ENCODE measurements at regions not wholly inside any gene's neighbourhood (a gene's known extent, or its start where the extent isn't known, plus 50 kb on each side); places are given as distances from the start of the nearest gene placed in this dataset.

GRCh38 chr4:58368221-58368620 lies 1258.0 kb upstream of the IGFBP7 start:
- no peak for DNase-seq (ENCODE audit: low spot score in 2 of 2)
- intact Hi-C loops (cut with DNase I; ENCODE audit: low total_unique reads) = no loop called here

GRCh38 chr4:58360354-58361133 lies 1250.4 kb upstream of the IGFBP7 start:
- Histone ChIP-seq H3K27me3 (no peaks in the 10 kb centered on the region), H3K9me3 (peaks cover 0 to 13% of the 10 kb centered on the region in 2 donors), H3K36me3 (no peaks in the 10 kb centered on the region), H3K4me1 (no peaks in the 10 kb centered on the region), H3K27ac (no peak overlapping the region), H3K4me3 (no peak overlapping the region)
- TF ChIP-seq POLR2AphosphoS5 (IDR thresholded peaks at IDR 0.05) = no peak
- TF ChIP-seq CTCF (IDR thresholded peaks at IDR 0.05) = no peak
- no peak for TF ChIP-seq POLR2A (IDR thresholded peaks at IDR 0.05)
- intact Hi-C loops (cut with DNase I; ENCODE audit: low total_unique reads) = no loop called here
- DNase-seq (ENCODE audit: low spot score in 2 of 2) = no peak

More at GRCh38 chr4:58368221-58368620, 1258.0 kb upstream of the IGFBP7 start:
- no peaks in the 10 kb centered on the region for H3K36me3 ChIP-seq
- no peak overlapping the region for H3K4me3 ChIP-seq
- no peak overlapping the region for H3K27ac ChIP-seq
- TF ChIP-seq POLR2A (IDR thresholded peaks at IDR 0.05) = no peak
- TF ChIP-seq CTCF (IDR thresholded peaks at IDR 0.05) = no peak
- TF ChIP-seq POLR2AphosphoS5 (IDR thresholded peaks at IDR 0.05) = no peak
- no peaks in the 10 kb centered on the region for H3K4me1 ChIP-seq
- no peaks in the 10 kb centered on the region for H3K9me3 ChIP-seq
- H3K27me3 ChIP-seq = no peaks in the 10 kb centered on the region

- H3K27me3 ChIP-seq = no peaks in the 10 kb centered on the region
- H3K36me3 ChIP-seq = no peaks in the 10 kb centered on the region
- TF ChIP-seq CTCF (IDR thresholded peaks at IDR 0.05) (no peak), POLR2AphosphoS5 (IDR thresholded peaks at IDR 0.05) (no peak), POLR2A (IDR thresholded peaks at IDR 0.05) (no peak)
- no peak for DNase-seq (ENCODE audit: low spot score in 2 of 2)
- H3K9me3 ChIP-seq = peaks cover 0 to 13% of the 10 kb centered on the region in 2 donors
- intact Hi-C loops (cut with DNase I; ENCODE audit: low total_unique reads) = no loop called here
- H3K4me3 ChIP-seq = no peak overlapping the region
- H3K4me1 ChIP-seq = no peaks in the 10 kb centered on the region
- H3K27ac ChIP-seq = no peak overlapping the region
Measured at GRCh38 chr4:58359590-58359989, 1249.4 kb upstream of the IGFBP7 start.

DNA sequence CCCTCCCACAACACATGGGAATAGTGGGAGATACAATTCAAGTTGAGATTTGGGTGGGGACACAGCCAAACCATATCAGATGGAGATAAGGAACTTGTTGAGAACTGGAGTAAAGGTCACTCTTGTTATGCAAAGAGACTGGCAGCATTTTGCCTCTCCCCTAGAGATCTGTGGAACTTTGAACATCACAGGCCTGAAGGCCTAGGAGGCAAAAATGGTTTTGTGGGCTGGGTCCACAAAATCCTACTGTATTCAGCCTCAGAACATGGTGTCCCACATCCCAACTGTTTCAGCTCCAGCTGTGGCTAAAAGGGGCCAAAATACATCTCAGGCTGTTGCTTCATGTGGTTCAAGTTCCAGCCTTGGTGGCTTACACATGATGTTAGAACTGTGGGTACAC lies 1247.8 kb upstream of the IGFBP7 start:
- Histone ChIP-seq H3K36me3 (no peaks in the 10 kb centered on the region), H3K4me3 (no peak overlapping the region), H3K9me3 (peaks cover 0 to 13% of the 10 kb centered on the region in 2 donors), H3K27ac (no peak overlapping the region), H3K27me3 (no peaks in the 10 kb centered on the region), H3K4me1 (no peaks in the 10 kb centered on the region)
- intact Hi-C loops (cut with DNase I; ENCODE audit: low total_unique reads) = no loop called here
- DNase-seq (ENCODE audit: low spot score in 2 of 2) = no peak
- no peak for TF ChIP-seq POLR2A (IDR thresholded peaks at IDR 0.05)
- no peak for TF ChIP-seq POLR2AphosphoS5 (IDR thresholded peaks at IDR 0.05)
- TF ChIP-seq CTCF (IDR thresholded peaks at IDR 0.05) = no peak

- H3K27me3 ChIP-seq = no peaks in the 10 kb centered on the region
- no peak for TF ChIP-seq POLR2AphosphoS5 (IDR thresholded peaks at IDR 0.05)
- TF ChIP-seq POLR2A (IDR thresholded peaks at IDR 0.05) = no peak
- no peaks in the 10 kb centered on the region for H3K4me1 ChIP-seq
- H3K36me3 ChIP-seq = no peaks in the 10 kb centered on the region
- no peak overlapping the region for H3K4me3 ChIP-seq
- no peaks in the 10 kb centered on the region for H3K9me3 ChIP-seq
- intact Hi-C loops (cut with DNase I; ENCODE audit: low total_unique reads) = no loop called here
- no peak for DNase-seq (ENCODE audit: low spot score in 2 of 2)
- no peak overlapping the region for H3K27ac ChIP-seq
Measured at GRCh38 chr4:58325070-58325469, 1214.9 kb upstream of the IGFBP7 start.
